Dermis blood vessel endothelial cell (primary cell): ENCODE measurements at regions not wholly inside any gene's neighbourhood (a gene's known extent, or its start where the extent isn't known, plus 50 kb on each side); places are given as distances from the start of the nearest gene placed in this dataset.

Experiments
- DNase-seq: peaks from one replicate; pipeline ENCODE4 v3.0.0; 2010

DNA sequence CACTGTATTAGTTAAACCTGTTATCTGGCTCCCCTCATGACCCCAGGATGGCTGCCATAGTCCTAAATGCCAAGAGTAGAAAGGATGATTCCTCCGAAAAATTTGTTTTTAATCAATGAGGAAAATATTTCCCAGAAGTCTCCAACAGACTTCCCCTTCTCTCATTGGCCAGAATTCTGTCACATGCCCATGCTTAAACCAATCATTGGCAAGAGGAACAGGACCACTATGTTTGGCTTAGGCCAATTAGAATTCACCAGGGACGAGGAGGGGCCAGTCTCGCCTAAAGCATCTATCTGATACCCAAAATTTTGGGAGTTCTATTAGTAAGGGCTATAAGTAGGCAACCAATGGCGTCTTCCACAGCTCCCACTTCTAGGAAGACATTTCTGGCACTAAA, 71.2 kb upstream of the IL6 start:
- no peak for DNase-seq

- DNase-seq = no peak
These were observed 72.2 kb upstream of the IL6 start for GRCh38 chr7:22654831-22655230.

GRCh38 chr7:22653951-22654350, 73.0 kb upstream of the IL6 start:
- peak; percentile 90 for DNase-seq

GRCh38 chr7:22651534-22652243, 75.3 kb upstream of the IL6 start:
- DNase-seq = peak; percentile 94

- DNase-seq = peak; percentile 57
These were observed 76.0 kb upstream of the IL6 start for GRCh38 chr7:22651036-22651435.

DNA sequence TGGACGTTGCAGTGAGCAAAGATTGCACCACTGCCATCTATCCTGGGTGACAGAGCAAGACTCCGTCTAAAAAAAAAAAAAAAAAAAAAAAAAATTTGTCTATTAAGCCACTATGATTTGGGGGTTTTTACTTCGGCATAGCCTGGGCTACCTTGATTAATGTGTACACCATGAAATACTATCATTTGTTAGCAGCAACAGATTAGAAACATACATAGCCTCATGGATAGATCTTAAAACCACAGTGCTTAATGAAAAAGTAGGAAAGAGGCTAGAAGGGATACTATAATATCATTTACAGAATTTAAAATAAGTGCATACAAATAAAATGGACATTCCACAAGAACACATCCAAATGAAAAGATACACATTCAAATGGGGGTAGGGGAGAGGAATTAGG, 77.3 kb upstream of the IL6 start:
- DNase-seq = no peak

DNA sequence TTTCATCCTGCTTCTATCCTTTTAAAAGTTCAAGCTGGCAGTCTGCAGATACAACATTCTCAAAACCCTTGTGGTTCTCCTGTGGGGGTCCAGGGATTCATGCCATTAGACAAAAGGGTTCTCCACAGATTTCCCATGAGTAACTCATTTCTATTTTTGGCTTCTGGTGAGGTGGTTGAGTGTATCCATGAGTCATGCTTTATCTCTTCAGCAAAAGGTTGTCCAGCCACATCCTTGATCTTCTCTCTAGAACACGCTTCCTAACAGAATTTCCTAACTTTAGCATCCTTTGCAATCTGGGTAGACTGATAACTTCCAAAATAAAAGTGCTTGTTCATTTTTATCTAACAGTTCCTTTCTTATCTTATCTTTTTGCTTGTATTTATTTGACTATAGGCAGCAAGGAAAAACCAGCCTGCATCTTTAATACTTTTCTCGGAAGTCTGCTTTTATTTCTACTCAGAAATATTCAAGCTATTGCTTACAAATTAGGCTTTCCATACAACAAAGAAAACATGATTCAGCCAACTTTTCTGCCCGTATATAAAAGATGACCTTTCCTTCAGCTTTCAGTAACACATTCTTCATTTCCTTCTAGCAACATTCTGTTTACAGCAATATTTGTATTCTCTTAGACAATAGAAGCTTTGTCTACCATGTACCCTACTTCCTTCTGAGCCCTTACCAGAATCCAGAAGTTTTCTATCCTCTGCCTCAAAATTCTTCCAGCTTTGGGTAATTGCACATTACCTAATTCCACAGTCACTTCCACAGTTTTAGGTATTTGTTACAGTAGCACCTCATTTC, 79.3 kb upstream of the IL6 start:
- DNase-seq = peak; percentile 78

- no peak for DNase-seq
These were observed 81.4 kb upstream of the IL6 start for GRCh38 chr7:22645418-22646181.

GRCh38 chr7:22642454-22642853, 84.5 kb upstream of the IL6 start:
- no peak for DNase-seq

GRCh38 chr7:22640269-22640668, 86.7 kb upstream of the IL6 start:
- DNase-seq = no peak

GRCh38 chr7:22639396-22639795, 87.6 kb upstream of the IL6 start:
- no peak for DNase-seq

DNA sequence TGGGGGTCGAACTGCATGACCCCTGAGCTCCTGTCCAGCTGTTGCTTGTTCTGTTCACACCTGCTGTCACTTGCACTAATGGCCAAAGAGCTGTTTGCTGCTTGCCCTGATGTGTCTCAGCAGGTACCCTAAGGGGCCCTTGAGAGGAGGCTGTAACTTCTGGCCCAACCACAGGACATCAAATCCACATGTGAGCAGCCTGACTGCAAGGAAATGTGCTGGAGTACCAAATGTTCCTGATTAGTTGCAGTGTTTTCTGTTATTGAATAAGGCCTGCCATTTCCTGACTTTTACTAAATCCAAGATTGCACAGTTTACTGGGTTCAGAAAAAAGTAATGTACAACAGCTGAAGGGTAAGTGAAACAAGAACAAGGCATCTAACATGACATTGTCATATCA, 91.7 kb upstream of the IL6 start:
- DNase-seq = peak; percentile 27

DNA sequence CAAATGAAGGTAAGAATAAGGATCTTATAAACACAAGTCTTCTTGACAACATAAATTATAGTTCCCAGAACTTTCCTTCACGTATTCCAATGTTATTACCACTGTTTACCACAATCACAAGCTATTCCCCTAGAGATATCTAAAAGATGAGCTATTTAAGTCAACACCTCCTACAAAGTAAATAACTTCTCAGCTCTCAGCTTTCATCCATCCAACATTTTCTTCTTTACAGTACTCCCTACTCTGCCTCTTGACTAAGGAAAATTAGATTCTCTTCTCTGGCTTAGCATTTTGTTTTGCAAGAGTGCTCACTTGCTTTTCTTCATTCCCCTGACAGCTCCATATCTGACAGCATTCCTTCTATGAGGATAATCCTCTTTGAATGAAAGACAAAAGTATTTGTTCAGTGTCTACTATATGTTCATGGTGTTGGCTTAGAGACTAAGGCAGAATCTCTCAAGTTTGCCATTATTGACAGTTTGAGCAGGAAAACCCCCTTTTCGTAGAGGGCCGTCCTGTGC, 93.0 kb upstream of the IL6 start:
- DNase-seq = no peak

DNA sequence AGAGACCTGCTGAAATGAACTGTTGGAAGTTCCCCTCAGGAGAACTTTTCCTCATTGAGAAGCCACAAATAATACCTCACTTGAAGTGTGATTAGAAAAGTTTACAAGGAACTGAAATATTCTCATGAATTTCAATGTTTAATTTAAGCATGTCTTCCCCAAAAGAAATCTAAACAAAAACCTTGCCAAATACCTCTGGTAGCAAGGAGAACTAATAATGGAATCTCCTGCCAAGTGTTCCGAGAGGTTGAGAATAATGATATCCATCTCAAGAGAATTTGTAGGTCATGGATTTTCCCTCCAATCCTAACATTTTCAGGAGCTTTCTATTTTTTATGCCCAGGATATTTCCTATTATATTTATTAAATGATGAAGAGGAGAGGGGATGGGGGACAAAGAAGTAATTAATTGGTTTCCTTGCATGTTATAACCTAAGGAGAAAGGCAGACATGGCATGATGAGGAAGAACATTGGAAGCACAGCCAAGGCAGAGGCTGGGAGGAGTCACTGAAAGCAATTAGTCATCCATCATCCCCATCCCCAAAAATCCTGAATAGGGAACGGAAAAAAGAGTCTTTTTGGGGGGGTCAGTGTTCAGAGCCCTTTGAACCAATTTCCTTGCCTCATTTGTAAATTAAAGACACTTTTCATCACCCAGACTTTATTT, 93.6 kb upstream of the IL6 start:
- DNase-seq = no peak

GRCh38 chr7:22632674-22633073, 94.3 kb upstream of the IL6 start:
- DNase-seq = peak; percentile 80

- peak; percentile 51 for DNase-seq
These were observed 95.3 kb upstream of the IL6 start for GRCh38 chr7:22631730-22632129.

GRCh38 chr7:22630069-22630468, 96.9 kb upstream of the IL6 start:
- DNase-seq = no peak

- no peak for DNase-seq
These were observed 97.9 kb upstream of the IL6 start for GRCh38 chr7:22629056-22629455.

- DNase-seq = no peak
These were observed 98.9 kb upstream of the IL6 start for GRCh38 chr7:22628112-22628511.

- peak; percentile 38 for DNase-seq
These were observed 99.9 kb upstream of the IL6 start for GRCh38 chr7:22627136-22627535.

- no peak for DNase-seq
These were observed 101.7 kb upstream of the IL6 start for GRCh38 chr7:22625251-22625650.

DNA sequence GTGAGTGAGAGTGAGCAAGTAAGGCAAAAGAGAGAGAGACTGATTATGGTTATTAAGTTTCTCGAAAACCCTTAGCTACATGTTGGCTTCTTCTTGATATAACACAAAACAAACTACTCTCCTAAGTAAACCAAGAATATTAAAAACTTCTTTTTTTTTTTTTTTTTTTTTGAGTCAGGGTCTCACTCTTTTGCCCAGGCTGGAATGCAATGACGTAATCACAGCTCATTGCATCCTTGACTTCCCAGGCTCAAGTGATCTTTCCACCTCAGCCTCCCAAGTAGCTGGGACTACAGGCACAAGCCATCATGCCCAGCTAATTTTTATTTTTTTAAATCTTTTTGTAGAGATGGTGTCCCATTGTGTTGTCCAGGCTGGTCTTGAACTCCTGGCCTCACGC, 102.2 kb upstream of the IL6 start:
- DNase-seq = no peak
